ENCODE measurements at regions not wholly inside any gene's neighbourhood (a gene's known extent, or its start where the extent isn't known, plus 50 kb on each side); places are given as distances from the start of the nearest gene placed in this dataset.

DNA sequence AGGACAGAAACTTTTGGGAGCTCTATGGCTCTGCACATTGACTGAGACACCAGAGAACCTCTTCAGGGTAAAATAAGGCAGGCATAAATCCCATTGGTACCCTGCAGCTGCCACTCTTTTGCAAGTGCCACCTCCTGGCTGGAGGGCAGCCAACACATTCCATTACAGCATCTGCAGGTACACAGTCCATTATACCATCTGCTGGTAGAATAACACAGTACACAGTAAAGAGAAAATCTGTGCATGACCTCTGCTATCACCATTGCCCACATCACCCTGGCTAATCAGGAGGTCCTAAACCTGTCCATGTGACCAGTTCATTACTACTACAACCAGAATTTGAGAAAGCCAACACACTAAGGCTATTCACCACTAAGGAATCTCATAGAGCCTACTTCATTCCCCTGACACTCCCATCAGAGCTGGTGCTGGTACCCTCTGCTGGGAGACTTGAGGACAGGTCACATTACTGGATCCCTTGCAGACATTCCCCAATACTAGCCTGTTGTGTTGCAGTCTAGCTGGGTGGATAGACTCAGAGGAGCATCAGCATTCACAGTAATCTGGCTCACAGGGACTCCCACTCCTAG, 176.2 kb upstream of the TACR3 start:
- no peaks in the 10 kb centered on the region for H3K36me3 ChIP-seq
- no peak overlapping the region for H3K27ac ChIP-seq
- intact Hi-C loops (cut with DNase I), result no loop called here
- peak in 2 of 4 donors; percentile 21 to 30 for ATAC-seq
- no peaks in the 10 kb centered on the region for H3K4me1 ChIP-seq
- no peak for DNase-seq
- H3K4me3 ChIP-seq, result no peak overlapping the region
- no peaks in the 10 kb centered on the region for H3K27me3 ChIP-seq
- H3K9me3 ChIP-seq, result no peaks in the 10 kb centered on the region
- TF ChIP-seq POLR2A (IDR thresholded peaks at IDR 0.05) (no peak), CTCF (IDR thresholded peaks at IDR 0.05) (no peak)

- TF ChIP-seq CTCF (IDR thresholded peaks at IDR 0.05) (no peak), POLR2A (IDR thresholded peaks at IDR 0.05) (no peak)
- DNase-seq (no peak), ATAC-seq (no peak)
- H3K9me3 ChIP-seq, result no peaks in the 10 kb centered on the region
- WGBS (ENCODE audit: insufficient coverage, low coverage, low lambda C conversion rate, missing lambda C conversion rate), result 68% methylated on average over 3 of the region's 3 CpGs
- intact Hi-C loops (cut with DNase I), result no loop called here
- no peaks in the 10 kb centered on the region for H3K36me3 ChIP-seq
- no peak overlapping the region for H3K4me3 ChIP-seq
- H3K4me1 ChIP-seq, result no peaks in the 10 kb centered on the region
- H3K27me3 ChIP-seq, result no peaks in the 10 kb centered on the region
- H3K27ac ChIP-seq, result no peak overlapping the region
Measured at GRCh38 chr4:103892586-103892985, 172.8 kb upstream of the TACR3 start.

GRCh38 chr4:103887191-103887590, 167.4 kb upstream of the TACR3 start:
- DNase-seq, result no peak
- intact Hi-C loops (cut with DNase I), result no loop called here
- no peaks in the 10 kb centered on the region for H3K36me3 ChIP-seq
- 40% methylated on average over 1 of the region's 1 CpG for WGBS (ENCODE audit: insufficient coverage, low coverage, low lambda C conversion rate, missing lambda C conversion rate)
- TF ChIP-seq CTCF (IDR thresholded peaks at IDR 0.05) (no peak), POLR2A (IDR thresholded peaks at IDR 0.05) (no peak)
- H3K9me3 ChIP-seq, result no peaks in the 10 kb centered on the region
- no peak for ATAC-seq
- no peak overlapping the region for H3K4me3 ChIP-seq
- no peaks in the 10 kb centered on the region for H3K4me1 ChIP-seq
- H3K27me3 ChIP-seq, result no peaks in the 10 kb centered on the region
- no peak overlapping the region for H3K27ac ChIP-seq

- ATAC-seq, result no peak
- no peaks in the 10 kb centered on the region for H3K4me1 ChIP-seq
- DNase-seq, result no peak
- H3K9me3 ChIP-seq, result no peaks in the 10 kb centered on the region
- H3K27me3 ChIP-seq, result no peaks in the 10 kb centered on the region
- TF ChIP-seq CTCF (IDR thresholded peaks at IDR 0.05), result no peak
- no peak for TF ChIP-seq POLR2A (IDR thresholded peaks at IDR 0.05)
- H3K27ac ChIP-seq, result no peak overlapping the region
- H3K4me3 ChIP-seq, result no peak overlapping the region
- no peaks in the 10 kb centered on the region for H3K36me3 ChIP-seq
- intact Hi-C loops (cut with DNase I), result no loop called here
- WGBS (ENCODE audit: insufficient coverage, low coverage, low lambda C conversion rate, missing lambda C conversion rate), result 26% methylated on average over 3 of the region's 3 CpGs
Measured at GRCh38 chr4:103885152-103885551, 165.4 kb upstream of the TACR3 start.

DNA sequence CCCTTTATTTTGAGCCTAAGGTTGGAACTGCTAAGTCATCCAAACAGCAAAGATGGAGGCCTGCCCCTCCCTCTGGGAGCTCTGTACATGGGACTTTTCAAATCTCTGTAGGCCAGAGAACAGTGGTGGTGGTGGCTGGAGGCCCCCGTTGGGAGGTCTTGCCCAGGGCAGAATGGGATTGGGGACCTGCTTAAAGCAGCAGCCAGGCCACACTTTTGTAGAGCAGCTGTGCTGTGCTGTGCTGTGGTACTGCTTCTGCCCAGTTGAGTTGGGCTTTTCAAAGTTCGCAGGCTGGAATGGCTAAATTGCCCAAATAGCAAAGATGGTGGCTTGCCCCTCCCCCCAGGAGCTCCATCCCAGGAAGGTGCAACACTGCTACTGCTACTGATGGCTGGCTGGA, 147.5 kb upstream of the TACR3 start:
- TF ChIP-seq CTCF (IDR thresholded peaks at IDR 0.05) (no peak), POLR2A (IDR thresholded peaks at IDR 0.05) (no peak)
- H3K27ac ChIP-seq, result no peak overlapping the region
- no peaks in the 10 kb centered on the region for H3K27me3 ChIP-seq
- no peak for ATAC-seq
- H3K4me3 ChIP-seq, result no peak overlapping the region
- WGBS (ENCODE audit: insufficient coverage, low coverage, low lambda C conversion rate, missing lambda C conversion rate), result no CpG with 5 or more reads among the region's 2 CpGs
- intact Hi-C loops (cut with DNase I), result no loop called here
- no peak for DNase-seq
- H3K36me3 ChIP-seq, result no peaks in the 10 kb centered on the region
- no peaks in the 10 kb centered on the region for H3K4me1 ChIP-seq
- H3K9me3 ChIP-seq, result no peaks in the 10 kb centered on the region
